ENCODE measurements at regions not wholly inside any gene's neighbourhood (a gene's known extent, or its start where the extent isn't known, plus 50 kb on each side); places are given as distances from the start of the nearest gene placed in this dataset.
"Not testable (repeated sequence)": the region's sequence is repeated elsewhere in the genome, so short reads cannot be mapped to it uniquely, and the experiment has no call there.

- DNase-seq (ENCODE audit: low spot score), result no peak
Observed at GRCh38 chr7:122248472-122248871, 56.1 kb downstream of the FEZF1 start.

GRCh38 chr7:122238729-122239128 is 65.8 kb downstream of the FEZF1 start:
- not testable (repeated sequence) for DNase-seq (ENCODE audit: low spot score)

GRCh38 chr7:122238297-122238696 is 66.3 kb downstream of the FEZF1 start:
- DNase-seq (ENCODE audit: low spot score), result peak; percentile 23

- no peak for DNase-seq (ENCODE audit: low spot score)
Observed at GRCh38 chr7:122225874-122226273, 78.7 kb downstream of the FEZF1 start.

GRCh38 chr7:122219253-122219865 is 75.3 kb upstream of the AASS start:
- peak; percentile 55 for DNase-seq (ENCODE audit: low spot score)

GRCh38 chr7:122217125-122217524 is 73.1 kb upstream of the AASS start:
- no peak for DNase-seq (ENCODE audit: low spot score)

GRCh38 chr7:122212754-122213153 is 68.7 kb upstream of the AASS start:
- no peak for DNase-seq (ENCODE audit: low spot score)

- no peak for DNase-seq (ENCODE audit: low spot score)
Observed at GRCh38 chr7:122211362-122211761, 67.3 kb upstream of the AASS start.

GRCh38 chr7:122206985-122207384 is 62.9 kb upstream of the AASS start:
- DNase-seq (ENCODE audit: low spot score), result no peak

GRCh38 chr7:122203814-122204213 is 59.8 kb upstream of the AASS start:
- DNase-seq (ENCODE audit: low spot score), result no peak

GRCh38 chr7:122200888-122201287 is 56.8 kb upstream of the AASS start:
- DNase-seq (ENCODE audit: low spot score), result no peak

GRCh38 chr7:122199171-122199570 is 55.1 kb upstream of the AASS start:
- DNase-seq (ENCODE audit: low spot score), result no peak

- no peak for DNase-seq (ENCODE audit: low spot score)
Observed at GRCh38 chr7:122198581-122198980, 54.5 kb upstream of the AASS start.
